ENCODE measurements at regions not wholly inside any gene's neighbourhood (a gene's known extent, or its start where the extent isn't known, plus 50 kb on each side); places are given as distances from the start of the nearest gene placed in this dataset.

- DNase-seq (ENCODE audit: low read depth in 2 of 2), result no peak
Measured at GRCh38 chr6:167674486-167674885, 152.2 kb upstream of the AFDN start.

- no peak for DNase-seq (ENCODE audit: low read depth in 2 of 2)
Measured at GRCh38 chr6:167676000-167676665, 150.6 kb upstream of the AFDN start.

- no peak for DNase-seq (ENCODE audit: low read depth in 2 of 2)
Measured at GRCh38 chr6:167676666-167677421, 149.9 kb upstream of the AFDN start.

GRCh38 chr6:167677422-167677789, 149.3 kb upstream of the AFDN start:
- DNase-seq (ENCODE audit: low read depth in 2 of 2), result no peak

GRCh38 chr6:167678102-167679101, 148.3 kb upstream of the AFDN start:
- no peak for DNase-seq (ENCODE audit: low read depth in 2 of 2)

GRCh38 chr6:167679122-167679736, 147.5 kb upstream of the AFDN start:
- no peak for DNase-seq (ENCODE audit: low read depth in 2 of 2)

- DNase-seq (ENCODE audit: low read depth in 2 of 2), result no peak
Measured at GRCh38 chr6:167679790-167680604, 146.7 kb upstream of the AFDN start.

GRCh38 chr6:167680605-167681149, 146.0 kb upstream of the AFDN start:
- DNase-seq (ENCODE audit: low read depth in 2 of 2), result no peak

- no peak for DNase-seq (ENCODE audit: low read depth in 2 of 2)
Measured at GRCh38 chr6:167682125-167682524, 144.6 kb upstream of the AFDN start.

- no peak for DNase-seq (ENCODE audit: low read depth in 2 of 2)
Measured at GRCh38 chr6:167682546-167683027, 144.1 kb upstream of the AFDN start.

- no peak for DNase-seq (ENCODE audit: low read depth in 2 of 2)
Measured at GRCh38 chr6:167683028-167683862, 143.5 kb upstream of the AFDN start.

- no peak for DNase-seq (ENCODE audit: low read depth in 2 of 2)
Measured at GRCh38 chr6:167684276-167685104, 142.2 kb upstream of the AFDN start.

GRCh38 chr6:167685654-167686053, 141.1 kb upstream of the AFDN start:
- DNase-seq (ENCODE audit: low read depth in 2 of 2), result no peak

- no peak for DNase-seq (ENCODE audit: low read depth in 2 of 2)
Measured at GRCh38 chr6:167686204-167686893, 140.4 kb upstream of the AFDN start.

GRCh38 chr6:167687116-167687725, 139.5 kb upstream of the AFDN start:
- DNase-seq (ENCODE audit: low read depth in 2 of 2), result no peak

- no peak for DNase-seq (ENCODE audit: low read depth in 2 of 2)
Measured at GRCh38 chr6:167688123-167688522, 138.6 kb upstream of the AFDN start.

- no peak for DNase-seq (ENCODE audit: low read depth in 2 of 2)
Measured at GRCh38 chr6:167689278-167689677, 137.4 kb upstream of the AFDN start.

GRCh38 chr6:167689751-167690150, 137.0 kb upstream of the AFDN start:
- no peak for DNase-seq (ENCODE audit: low read depth in 2 of 2)
